ENCODE measurements at regions not wholly inside any gene's neighbourhood (a gene's known extent, or its start where the extent isn't known, plus 50 kb on each side); places are given as distances from the start of the nearest gene placed in this dataset.

DNA sequence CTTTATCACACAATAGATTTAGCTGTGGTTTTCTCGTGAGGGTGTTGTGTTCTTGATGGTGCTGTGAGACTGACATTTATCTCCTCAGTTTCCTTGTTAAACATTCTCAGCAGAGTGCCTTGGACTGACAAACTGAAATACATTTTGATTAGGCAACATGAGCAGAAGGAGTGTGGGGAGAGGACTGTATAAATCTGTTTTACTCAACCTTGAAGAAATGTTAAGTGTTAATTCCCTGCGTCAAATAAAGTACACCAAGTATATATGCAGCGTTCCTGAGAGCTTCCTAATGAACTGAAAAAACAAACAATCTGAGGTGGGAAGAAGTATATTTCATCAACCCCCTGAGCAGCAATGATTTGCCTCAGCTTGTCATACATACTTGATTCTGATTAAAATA is 540.3 kb upstream of the B3GALT2 start:
- H3K27me3 ChIP-seq (ENCODE audit: control insufficient read depth in 3 of 3, insufficient read depth in 3 of 3, low read length in 3 of 3) = no peaks in the 10 kb centered on the region
- H3K9ac ChIP-seq (ENCODE audit: low read depth in 1 of 3, low read length in 3 of 3) = no peak overlapping the region
- H3K9me3 ChIP-seq (ENCODE audit: control insufficient read depth in 3 of 3, low read length in 3 of 3) = no peaks in the 10 kb centered on the region
- H3K4me1 ChIP-seq (ENCODE audit: control insufficient read depth in 3 of 3, insufficient read depth in 3 of 3, low read length in 3 of 3) = no peaks in the 10 kb centered on the region
- H3K27ac ChIP-seq (ENCODE audit: low read depth, low read length) = no peak overlapping the region
- H3K36me3 ChIP-seq (ENCODE audit: control insufficient read depth in 3 of 3, insufficient read depth in 3 of 3, low read length in 3 of 3) = no peaks in the 10 kb centered on the region
- no peak overlapping the region for H3K4me3 ChIP-seq (ENCODE audit: low read length in 3 of 3)

DNA sequence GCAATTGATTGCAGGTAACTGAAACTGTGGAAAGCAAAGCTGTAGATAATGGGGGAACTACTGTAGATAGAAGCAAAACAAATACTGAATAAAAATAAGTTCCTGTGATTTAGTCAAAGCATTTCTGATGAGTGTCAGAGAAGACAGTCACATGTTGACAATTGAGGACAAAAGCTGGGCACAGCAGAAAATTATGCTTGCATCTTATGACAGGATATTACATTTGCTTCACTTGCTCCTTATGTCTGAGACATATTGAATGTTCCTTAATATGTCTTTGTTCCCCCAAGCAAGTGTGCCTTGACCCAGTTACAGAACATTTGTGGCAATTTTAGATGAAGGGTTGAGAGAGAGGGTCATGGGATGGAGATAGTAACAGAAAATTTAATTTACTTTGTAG is 526.0 kb upstream of the B3GALT2 start:
- Histone ChIP-seq H3K36me3 (ENCODE audit: control insufficient read depth in 3 of 3, insufficient read depth in 3 of 3, low read length in 3 of 3) (no peaks in the 10 kb centered on the region), H3K27me3 (ENCODE audit: control insufficient read depth in 3 of 3, insufficient read depth in 3 of 3, low read length in 3 of 3) (no peaks in the 10 kb centered on the region), H3K27ac (ENCODE audit: low read depth, low read length) (no peak overlapping the region), H3K9ac (ENCODE audit: low read depth in 1 of 3, low read length in 3 of 3) (no peak overlapping the region), H3K4me3 (ENCODE audit: low read length in 3 of 3) (no peak overlapping the region), H3K9me3 (ENCODE audit: control insufficient read depth in 3 of 3, low read length in 3 of 3) (no peaks in the 10 kb centered on the region), H3K4me1 (ENCODE audit: control insufficient read depth in 3 of 3, insufficient read depth in 3 of 3, low read length in 3 of 3) (no peaks in the 10 kb centered on the region)

DNA sequence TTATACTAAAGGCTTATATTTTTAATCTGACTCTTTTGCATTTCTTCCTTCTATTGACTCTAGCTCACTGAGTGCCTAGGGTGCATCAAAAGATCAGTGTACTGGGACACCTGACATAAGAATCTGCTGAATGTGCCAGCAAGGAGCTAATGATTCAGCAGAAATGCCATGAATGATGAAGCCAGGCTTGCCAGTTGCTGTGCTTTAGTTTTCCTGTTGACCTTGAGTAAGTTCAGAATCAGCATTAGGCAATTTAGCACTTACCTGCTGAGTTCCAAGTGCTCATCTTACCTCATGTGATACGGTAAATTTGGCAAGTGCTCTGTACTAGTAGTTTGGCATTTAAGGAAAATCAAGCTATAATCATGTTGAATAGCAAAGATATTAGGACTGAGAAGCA is 523.2 kb upstream of the B3GALT2 start:
- H3K4me1 ChIP-seq (ENCODE audit: control insufficient read depth in 3 of 3, insufficient read depth in 3 of 3, low read length in 3 of 3) = no peaks in the 10 kb centered on the region
- no peaks in the 10 kb centered on the region for H3K36me3 ChIP-seq (ENCODE audit: control insufficient read depth in 3 of 3, insufficient read depth in 3 of 3, low read length in 3 of 3)
- no peak overlapping the region for H3K27ac ChIP-seq (ENCODE audit: low read depth, low read length)
- H3K9ac ChIP-seq (ENCODE audit: low read depth in 1 of 3, low read length in 3 of 3) = no peak overlapping the region
- H3K27me3 ChIP-seq (ENCODE audit: control insufficient read depth in 3 of 3, insufficient read depth in 3 of 3, low read length in 3 of 3) = no peaks in the 10 kb centered on the region
- peaks cover 0 to 1% (median 0%) of the 10 kb centered on the region in 3 donors for H3K9me3 ChIP-seq (ENCODE audit: control insufficient read depth in 3 of 3, low read length in 3 of 3)
- H3K4me3 ChIP-seq (ENCODE audit: low read length in 3 of 3) = no peak overlapping the region

GRCh38 chr1:193707271-193708021 is 521.0 kb upstream of the B3GALT2 start:
- Histone ChIP-seq H3K36me3 (ENCODE audit: control insufficient read depth in 3 of 3, insufficient read depth in 3 of 3, low read length in 3 of 3) (no peaks in the 10 kb centered on the region), H3K4me3 (ENCODE audit: low read length in 3 of 3) (no peak overlapping the region), H3K27me3 (ENCODE audit: control insufficient read depth in 3 of 3, insufficient read depth in 3 of 3, low read length in 3 of 3) (no peaks in the 10 kb centered on the region), H3K9ac (ENCODE audit: low read depth in 1 of 3, low read length in 3 of 3) (no peak overlapping the region), H3K4me1 (ENCODE audit: control insufficient read depth in 3 of 3, insufficient read depth in 3 of 3, low read length in 3 of 3) (no peaks in the 10 kb centered on the region), H3K9me3 (ENCODE audit: control insufficient read depth in 3 of 3, low read length in 3 of 3) (peaks cover 0 to 1% (median 0%) of the 10 kb centered on the region in 3 donors), H3K27ac (ENCODE audit: low read depth, low read length) (no peak overlapping the region)

DNA sequence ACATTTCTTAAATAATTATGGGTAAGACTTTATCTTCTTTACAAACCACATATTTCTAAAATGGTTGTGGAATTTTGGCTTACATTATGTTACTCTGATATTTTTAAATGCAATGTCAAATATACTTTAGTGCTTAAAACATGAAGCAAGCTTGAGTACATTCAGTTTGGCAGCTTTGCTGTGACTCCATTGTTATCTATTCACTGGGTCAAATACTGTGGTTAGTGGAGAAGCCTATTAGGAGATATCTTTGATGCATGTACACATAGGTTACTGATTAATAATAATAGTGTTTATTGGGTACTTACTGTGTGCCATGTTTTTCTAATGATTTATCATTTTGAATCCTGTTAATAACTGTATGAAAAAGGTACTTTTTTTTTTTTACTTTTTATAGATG is 520.4 kb upstream of the B3GALT2 start:
- Histone ChIP-seq H3K9me3 (ENCODE audit: control insufficient read depth in 3 of 3, low read length in 3 of 3) (peaks cover 0 to 1% (median 0%) of the 10 kb centered on the region in 3 donors), H3K9ac (ENCODE audit: low read depth in 1 of 3, low read length in 3 of 3) (no peak overlapping the region), H3K4me1 (ENCODE audit: control insufficient read depth in 3 of 3, insufficient read depth in 3 of 3, low read length in 3 of 3) (no peaks in the 10 kb centered on the region), H3K4me3 (ENCODE audit: low read length in 3 of 3) (no peak overlapping the region), H3K27me3 (ENCODE audit: control insufficient read depth in 3 of 3, insufficient read depth in 3 of 3, low read length in 3 of 3) (no peaks in the 10 kb centered on the region), H3K27ac (ENCODE audit: low read depth, low read length) (no peak overlapping the region), H3K36me3 (ENCODE audit: control insufficient read depth in 3 of 3, insufficient read depth in 3 of 3, low read length in 3 of 3) (no peaks in the 10 kb centered on the region)

GRCh38 chr1:193705554-193705981 is 519.2 kb upstream of the B3GALT2 start:
- H3K9me3 ChIP-seq (ENCODE audit: control insufficient read depth in 3 of 3, low read length in 3 of 3) = peaks cover 0 to 1% (median 0%) of the 10 kb centered on the region in 3 donors
- H3K27me3 ChIP-seq (ENCODE audit: control insufficient read depth in 3 of 3, insufficient read depth in 3 of 3, low read length in 3 of 3) = no peaks in the 10 kb centered on the region
- no peaks in the 10 kb centered on the region for H3K4me1 ChIP-seq (ENCODE audit: control insufficient read depth in 3 of 3, insufficient read depth in 3 of 3, low read length in 3 of 3)
- H3K4me3 ChIP-seq (ENCODE audit: low read length in 3 of 3) = no peak overlapping the region
- no peak overlapping the region for H3K9ac ChIP-seq (ENCODE audit: low read depth in 1 of 3, low read length in 3 of 3)
- no peak overlapping the region for H3K27ac ChIP-seq (ENCODE audit: low read depth, low read length)
- no peaks in the 10 kb centered on the region for H3K36me3 ChIP-seq (ENCODE audit: control insufficient read depth in 3 of 3, insufficient read depth in 3 of 3, low read length in 3 of 3)

DNA sequence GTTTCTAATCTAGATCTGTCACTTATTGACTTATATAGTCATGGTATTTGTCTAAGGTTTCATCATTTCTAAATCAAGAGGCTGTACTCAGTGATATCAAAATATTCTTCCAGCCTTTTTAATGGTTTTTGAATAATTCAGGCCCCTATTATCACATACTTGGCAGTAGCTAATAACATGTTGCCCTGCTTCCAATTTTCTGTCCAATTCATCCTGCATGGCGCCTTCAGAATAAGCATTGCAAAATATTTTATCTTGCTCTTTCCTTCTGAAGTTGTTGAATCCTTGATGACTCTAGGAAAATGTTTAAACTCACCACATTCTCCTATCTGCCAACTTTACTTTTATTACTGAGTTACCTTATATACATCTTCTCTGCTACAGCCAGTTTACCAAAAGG is 517.2 kb upstream of the B3GALT2 start:
- Histone ChIP-seq H3K9me3 (ENCODE audit: control insufficient read depth in 3 of 3, low read length in 3 of 3) (peaks cover 0 to 1% (median 0%) of the 10 kb centered on the region in 3 donors), H3K27me3 (ENCODE audit: control insufficient read depth in 3 of 3, insufficient read depth in 3 of 3, low read length in 3 of 3) (no peaks in the 10 kb centered on the region), H3K36me3 (ENCODE audit: control insufficient read depth in 3 of 3, insufficient read depth in 3 of 3, low read length in 3 of 3) (no peaks in the 10 kb centered on the region), H3K4me3 (ENCODE audit: low read length in 3 of 3) (no peak overlapping the region), H3K27ac (ENCODE audit: low read depth, low read length) (no peak overlapping the region), H3K4me1 (ENCODE audit: control insufficient read depth in 3 of 3, insufficient read depth in 3 of 3, low read length in 3 of 3) (no peaks in the 10 kb centered on the region), H3K9ac (ENCODE audit: low read depth in 1 of 3, low read length in 3 of 3) (no peak overlapping the region)

GRCh38 chr1:193703121-193703520 is 516.7 kb upstream of the B3GALT2 start:
- no peaks in the 10 kb centered on the region for H3K27me3 ChIP-seq (ENCODE audit: control insufficient read depth in 3 of 3, insufficient read depth in 3 of 3, low read length in 3 of 3)
- H3K9me3 ChIP-seq (ENCODE audit: control insufficient read depth in 3 of 3, low read length in 3 of 3) = peaks cover 0 to 1% (median 0%) of the 10 kb centered on the region in 3 donors
- no peaks in the 10 kb centered on the region for H3K4me1 ChIP-seq (ENCODE audit: control insufficient read depth in 3 of 3, insufficient read depth in 3 of 3, low read length in 3 of 3)
- no peak overlapping the region for H3K27ac ChIP-seq (ENCODE audit: low read depth, low read length)
- no peak overlapping the region for H3K4me3 ChIP-seq (ENCODE audit: low read length in 3 of 3)
- H3K9ac ChIP-seq (ENCODE audit: low read depth in 1 of 3, low read length in 3 of 3) = no peak overlapping the region
- no peaks in the 10 kb centered on the region for H3K36me3 ChIP-seq (ENCODE audit: control insufficient read depth in 3 of 3, insufficient read depth in 3 of 3, low read length in 3 of 3)

GRCh38 chr1:193701759-193702158 is 515.3 kb upstream of the B3GALT2 start:
- Histone ChIP-seq H3K36me3 (ENCODE audit: control insufficient read depth in 3 of 3, insufficient read depth in 3 of 3, low read length in 3 of 3) (no peaks in the 10 kb centered on the region), H3K4me3 (ENCODE audit: low read length in 3 of 3) (no peak overlapping the region), H3K9ac (ENCODE audit: low read depth in 1 of 3, low read length in 3 of 3) (no peak overlapping the region), H3K27ac (ENCODE audit: low read depth, low read length) (no peak overlapping the region), H3K27me3 (ENCODE audit: control insufficient read depth in 3 of 3, insufficient read depth in 3 of 3, low read length in 3 of 3) (no peaks in the 10 kb centered on the region), H3K9me3 (ENCODE audit: control insufficient read depth in 3 of 3, low read length in 3 of 3) (peaks cover 0 to 1% (median 0%) of the 10 kb centered on the region in 3 donors), H3K4me1 (ENCODE audit: control insufficient read depth in 3 of 3, insufficient read depth in 3 of 3, low read length in 3 of 3) (no peaks in the 10 kb centered on the region)

DNA sequence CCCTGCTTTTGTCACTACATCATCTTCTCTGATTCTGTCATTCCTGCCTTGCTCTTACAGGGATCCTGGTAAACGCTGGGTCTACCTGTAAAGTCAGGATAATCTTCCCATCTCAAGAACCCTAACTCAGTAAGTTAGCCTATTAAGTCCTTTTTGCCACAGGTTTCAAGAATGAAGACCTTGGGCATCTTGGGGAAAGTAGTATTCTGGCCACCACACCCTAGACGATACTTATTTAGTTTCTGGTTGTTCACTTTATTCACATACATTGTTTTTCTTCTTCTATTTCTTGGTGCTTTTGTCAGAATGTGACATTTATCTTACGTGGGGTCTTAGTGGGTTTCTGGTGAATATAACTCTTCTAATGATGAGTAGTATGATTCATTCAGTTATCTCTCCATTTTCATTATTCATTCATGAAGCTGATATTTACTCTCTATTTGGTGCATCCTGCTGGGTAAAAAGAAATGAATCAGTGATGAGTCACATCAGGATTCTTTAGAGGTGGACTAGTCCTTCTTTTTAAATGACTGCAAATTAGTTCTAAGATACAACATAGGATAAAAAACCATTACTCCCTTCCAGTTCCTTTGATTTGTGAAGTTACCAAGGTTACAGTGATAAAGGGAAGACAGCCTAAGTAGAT is 514.4 kb upstream of the B3GALT2 start:
- no peaks in the 10 kb centered on the region for H3K36me3 ChIP-seq (ENCODE audit: control insufficient read depth in 3 of 3, insufficient read depth in 3 of 3, low read length in 3 of 3)
- H3K4me3 ChIP-seq (ENCODE audit: low read length in 3 of 3) = no peak overlapping the region
- H3K27ac ChIP-seq (ENCODE audit: low read depth, low read length) = no peak overlapping the region
- no peak overlapping the region for H3K9ac ChIP-seq (ENCODE audit: low read depth in 1 of 3, low read length in 3 of 3)
- peaks cover 0 to 1% (median 0%) of the 10 kb centered on the region in 3 donors for H3K9me3 ChIP-seq (ENCODE audit: control insufficient read depth in 3 of 3, low read length in 3 of 3)
- H3K4me1 ChIP-seq (ENCODE audit: control insufficient read depth in 3 of 3, insufficient read depth in 3 of 3, low read length in 3 of 3) = no peaks in the 10 kb centered on the region
- H3K27me3 ChIP-seq (ENCODE audit: control insufficient read depth in 3 of 3, insufficient read depth in 3 of 3, low read length in 3 of 3) = no peaks in the 10 kb centered on the region
